WTC11 (cell line): ENCODE measurements at regions not wholly inside any gene's neighbourhood (a gene's known extent, or its start where the extent isn't known, plus 50 kb on each side); places are given as distances from the start of the nearest gene placed in this dataset.

Source experiments
- ATAC-seq: fragments of 200-7000 bp; cut with Tn5 transposase; 2 replicates; pipeline ENCODE4 v1.10.0; 2021; ENCODE audit warnings: mild to moderate bottlenecking, moderate library complexity
- CTCF ChIA-PET: fragments of 300-600 bp; sonication (Branson Sonifier 250); formaldehyde crosslinking; loops from one replicate; lab custom pipeline; 2021; ENCODE audit warnings: antibody characterized with exemption; lab: Charles Lee
- POLR2A ChIA-PET: fragments of 350-600 bp; sonication (Branson Sonifier 250); formaldehyde crosslinking; loops from one replicate; lab custom pipeline; 2021; ENCODE audit warnings: antibody characterized with exemption; lab: Charles Lee
- DNase-seq: peaks from one replicate; pipeline ENCODE4 v3.0.0; 2021; ENCODE audit warnings: low spot score
- H3K27ac Mint-ChIP-seq: 2 replicates; pipeline ENCODE4 v1.8.0; 2021; ENCODE audit warnings: mixed read lengths
- H3K27me3 Mint-ChIP-seq: 2 replicates; pipeline ENCODE4 v1.8.0; 2021; ENCODE audit warnings: low read depth, mild to moderate bottlenecking, moderate library complexity, mixed read lengths
- H3K36me3 Mint-ChIP-seq: 2 replicates; pipeline ENCODE4 v1.8.0; 2021; ENCODE audit warnings: mixed read lengths
- H3K4me1 Mint-ChIP-seq: 2 replicates; pipeline ENCODE4 v1.8.0; 2022; ENCODE audit warnings: mixed read lengths
- H3K4me3 Mint-ChIP-seq: 2 replicates; pipeline ENCODE4 v1.8.0; 2021; ENCODE audit warnings: mild to moderate bottlenecking, moderate library complexity, mixed read lengths
- H3K9me3 Mint-ChIP-seq: 2 replicates; pipeline ENCODE4 v1.8.0; 2021; ENCODE audit warnings: mixed read lengths
- AR ChIP-seq: fragments of 250-450 bp; sonication (Bioruptor Pico); IDR thresholded peaks from 2 replicates; pipeline ENCODE4 v1.9.0; 2021; ENCODE audit warnings: mild to moderate bottlenecking
- E2F1 ChIP-seq: sonication (generic); formaldehyde crosslinking; IDR thresholded peaks from 2 replicates; pipeline ENCODE4 v1.8.0; 2022; ENCODE audit warnings: mild to moderate bottlenecking, missing genetic modification reagents
- FOXK1 ChIP-seq: sonication (generic); formaldehyde crosslinking; IDR thresholded peaks from 2 replicates; pipeline ENCODE4 v1.8.0; 2022; ENCODE audit warnings: mild to moderate bottlenecking, moderate library complexity, missing genetic modification reagents
- FOXP4 ChIP-seq: sonication (generic); formaldehyde crosslinking; IDR thresholded peaks from 2 replicates; pipeline ENCODE4 v1.8.0; 2022; ENCODE audit warnings: mild to moderate bottlenecking, missing genetic modification reagents
- IRF1 ChIP-seq: sonication (generic); formaldehyde crosslinking; IDR thresholded peaks from 2 replicates; pipeline ENCODE4 v1.8.0; 2023; ENCODE audit warnings: missing genetic modification reagents
- MYBL2 ChIP-seq: sonication (generic); formaldehyde crosslinking; IDR thresholded peaks from 2 replicates; pipeline ENCODE4 v1.8.1; 2023; ENCODE audit warnings: mild to moderate bottlenecking, moderate library complexity, missing genetic modification reagents
- NR1H2 ChIP-seq: sonication (generic); formaldehyde crosslinking; IDR thresholded peaks from 2 replicates; pipeline ENCODE4 v1.9.0; 2021; ENCODE audit warnings: mild to moderate bottlenecking, moderate library complexity, missing genetic modification reagents
- NR3C1 ChIP-seq: sonication (generic); formaldehyde crosslinking; conservative IDR thresholded peaks from 2 replicates; pipeline ENCODE4 v1.8.1; 2023; ENCODE audit warnings: low read depth, mild to moderate bottlenecking, missing genetic modification reagents
- OVOL2 ChIP-seq: fragments of 250-450 bp; sonication (Bioruptor Pico); IDR thresholded peaks from 2 replicates; pipeline ENCODE4 v1.9.0; 2021; ENCODE audit warnings: mild to moderate bottlenecking, borderline replicate concordance
- SP1 ChIP-seq: sonication (generic); formaldehyde crosslinking; conservative IDR thresholded peaks from 2 replicates; pipeline ENCODE4 v1.8.1; 2022; ENCODE audit warnings: missing genetic modification reagents
- ZBTB43 ChIP-seq: sonication (generic); formaldehyde crosslinking; IDR thresholded peaks from 2 replicates; pipeline ENCODE4 v1.8.1; 2023; ENCODE audit warnings: mild to moderate bottlenecking, missing genetic modification reagents
- ZMAT4 ChIP-seq: fragments of 250-450 bp; sonication (Bioruptor Pico); IDR thresholded peaks from 2 replicates; pipeline ENCODE4 v1.9.0; 2021; ENCODE audit warnings: mild to moderate bottlenecking
- ZNF396 ChIP-seq: fragments of 250-450 bp; sonication (Bioruptor Pico); IDR thresholded peaks from 2 replicates; pipeline ENCODE4 v1.8.0; 2021; ENCODE audit warnings: mild to moderate bottlenecking, moderate library complexity, borderline replicate concordance
- ZNF425 ChIP-seq: fragments of 250-450 bp; sonication (Bioruptor Pico); conservative IDR thresholded peaks from 2 replicates; pipeline ENCODE4 v1.9.0; 2021; ENCODE audit warnings: mild to moderate bottlenecking
- ZNF532 ChIP-seq: fragments of 250-450 bp; sonication (Bioruptor Pico); IDR thresholded peaks from 2 replicates; pipeline ENCODE4 v1.9.0; 2021; ENCODE audit warnings: mild to moderate bottlenecking, borderline replicate concordance

GRCh38 chr9:96171728-96172127 is 130.2 kb downstream of the HSD17B3 start:
- Mint-ChIP-seq H3K27ac (no peak overlapping the region), H3K4me1 (peaks cover 21% of the 10 kb centered on the region)

GRCh38 chr9:96169901-96170300 is 132.1 kb downstream of the HSD17B3 start:
- DNase-seq = no peak
- Mint-ChIP-seq H3K27ac (peak overlapping the region; percentile 58), H3K27me3 (no peaks in the 10 kb centered on the region), H3K4me1 (peaks cover 21% of the 10 kb centered on the region), H3K4me3 (peak overlapping the region; percentile 30; the same call in 1 of the 2 replicates), H3K9me3 (no peaks in the 10 kb centered on the region), H3K36me3 (no peaks in the 10 kb centered on the region)
- ChIA-PET POLR2A (no interaction called here), CTCF (interaction anchor here (0.9 kb wide), 1 partner anchor 47 kb away, joined by 4 read pairs; no protein-coding TSS in a partner anchor)
- ATAC-seq = 0 out of 2 replicates have a peak, but pooled peaks have one; percentile 25
- TF ChIP-seq IRF1 (CRISPR knock-in tag) (no peak), ZMAT4 (CRISPR knock-in tag) (no peak), NR3C1 (CRISPR knock-in tag) (no peak), ZNF425 (CRISPR knock-in tag) (no peak), ZNF396 (no peak), E2F1 (no peak), NR1H2 (no peak), SP1 (no peak), FOXP4 (CRISPR knock-in tag) (no peak), ZBTB43 (CRISPR knock-in tag) (no peak), ZNF532 (no peak), OVOL2 (CRISPR knock-in tag) (no peak), MYBL2 (no peak)

More at GRCh38 chr9:96171728-96172127, 130.2 kb downstream of the HSD17B3 start:
- Mint-ChIP-seq H3K27me3 (no peaks in the 10 kb centered on the region), H3K36me3 (no peaks in the 10 kb centered on the region), H3K4me3 (no peak overlapping the region), H3K9me3 (no peaks in the 10 kb centered on the region)
- TF ChIP-seq FOXK1 (CRISPR knock-in tag) (no peak), AR (no peak)
- DNase-seq = no peak
- no peak for ATAC-seq
- ChIA-PET CTCF (interaction anchor here (0.9 kb wide), 1 partner anchor 46 kb away, joined by 3 read pairs; no protein-coding TSS in a partner anchor), POLR2A (no interaction called here)
